Uterus (tissue), 3 donors: ENCODE measurements at regions not wholly inside any gene's neighbourhood (a gene's known extent, or its start where the extent isn't known, plus 50 kb on each side); places are given as distances from the start of the nearest gene placed in this dataset.

Experiments used
- DNase-seq, 2 donors: peaks; one replicate each; pipeline ENCODE4 v3.0.0-alpha.2; 2019 to 2020
- H3K27ac ChIP-seq, 2 donors: fragments of 200-600 bp; sonication (generic); 1 replicate in 1 of 2; 2 replicates in 1 of 2; pipeline ENCODE4 v1.5.1; 2016 to 2018
- H3K27me3 ChIP-seq, 2 donors: fragments of 200-600 bp; sonication (generic); one replicate each; pipeline ENCODE4 v1.5.1; 2018 to 2019; ENCODE audit warnings: control low read depth in 1 of 2
- H3K36me3 ChIP-seq, 2 donors: fragments of 200-600 bp; sonication (generic); one replicate each; pipeline ENCODE4 v1.5.1; 2019; ENCODE audit warnings: control low read depth in 1 of 2
- H3K4me1 ChIP-seq, 2 donors: fragments of 200-600 bp; sonication (generic); one replicate each; pipeline ENCODE4 v1.5.1; 2018 to 2019; ENCODE audit warnings: control low read depth in 1 of 2
- H3K4me3 ChIP-seq, 2 donors: fragments of 200-600 bp; sonication (generic); 1 replicate in 1 of 2; 2 replicates in 1 of 2; pipeline ENCODE4 v1.5.1; 2018 to 2019; ENCODE audit warnings: mild to moderate bottlenecking in 1 of 2
- H3K9me3 ChIP-seq, 2 donors: fragments of 200-600 bp; sonication (generic); one replicate each; pipeline ENCODE4 v1.5.1; 2019; ENCODE audit warnings: control low read depth in 1 of 2
- CTCF ChIP-seq, 4 experiments: fragments of 200-600 bp in 2 of 4; fragments of 450-650 bp in 2 of 4; sonication (generic) in 2 of 4; IDR thresholded peaks; one replicate each; pipeline ENCODE4 v1.5.1; 2016 to 2019; ENCODE audit warnings: antibody characterized with exemption in 4 of 4, mild to moderate bottlenecking in 2 of 4, moderate library complexity in 1 of 4
- POLR2A ChIP-seq, 2 donors: fragments of 450-650 bp; IDR thresholded peaks; one replicate each; pipeline ENCODE4 v1.6.1; 2016; ENCODE audit warnings: antibody characterized with exemption in 2 of 2, mild to moderate bottlenecking in 1 of 2, moderate library complexity in 1 of 2
- intact Hi-C: fragments of 100-400 bp; cut with DNase I; formaldehyde crosslinking; loops from one replicate; pipeline ENCODE4 v1.15.1; 2023; ENCODE audit warnings: low total_unique reads
- donor health status: DM: yes; HTN: yes; CAD: no.

GRCh38 chr22:48535868-48536540, 1291.7 kb downstream of the BRD1 start:
- intact Hi-C loops: no loop called here
- no peak for DNase-seq
- Histone ChIP-seq H3K9me3 (no peaks in the 10 kb centered on the region), H3K4me1 (no peaks in the 10 kb centered on the region), H3K27ac (no peak overlapping the region), H3K27me3 (no peaks in the 10 kb centered on the region), H3K4me3 (no peak overlapping the region), H3K36me3 (no peaks in the 10 kb centered on the region)
- TF ChIP-seq POLR2A (IDR thresholded peaks at IDR 0.05) (no peak), CTCF (IDR thresholded peaks at IDR 0.05) (no peak)

GRCh38 chr22:48534395-48534958, 1293.2 kb downstream of the BRD1 start:
- H3K9me3 ChIP-seq: no peaks in the 10 kb centered on the region
- no peaks in the 10 kb centered on the region for H3K27me3 ChIP-seq
- H3K4me1 ChIP-seq: no peaks in the 10 kb centered on the region
- H3K27ac ChIP-seq: no peak overlapping the region
- TF ChIP-seq POLR2A (IDR thresholded peaks at IDR 0.05) (no peak), CTCF (IDR thresholded peaks at IDR 0.05) (no peak)
- H3K4me3 ChIP-seq: no peak overlapping the region
- H3K36me3 ChIP-seq: no peaks in the 10 kb centered on the region
- intact Hi-C loops: no loop called here
- no peak for DNase-seq

- Histone ChIP-seq H3K36me3 (no peaks in the 10 kb centered on the region), H3K27me3 (no peaks in the 10 kb centered on the region), H3K4me3 (no peak overlapping the region), H3K4me1 (no peaks in the 10 kb centered on the region), H3K9me3 (no peaks in the 10 kb centered on the region), H3K27ac (no peak overlapping the region)
- DNase-seq: no peak
- TF ChIP-seq CTCF (IDR thresholded peaks at IDR 0.05) (no peak), POLR2A (IDR thresholded peaks at IDR 0.05) (no peak)
- intact Hi-C loops: no loop called here
These were observed 1294.7 kb downstream of the BRD1 start for GRCh38 chr22:48532986-48533385.

DNA sequence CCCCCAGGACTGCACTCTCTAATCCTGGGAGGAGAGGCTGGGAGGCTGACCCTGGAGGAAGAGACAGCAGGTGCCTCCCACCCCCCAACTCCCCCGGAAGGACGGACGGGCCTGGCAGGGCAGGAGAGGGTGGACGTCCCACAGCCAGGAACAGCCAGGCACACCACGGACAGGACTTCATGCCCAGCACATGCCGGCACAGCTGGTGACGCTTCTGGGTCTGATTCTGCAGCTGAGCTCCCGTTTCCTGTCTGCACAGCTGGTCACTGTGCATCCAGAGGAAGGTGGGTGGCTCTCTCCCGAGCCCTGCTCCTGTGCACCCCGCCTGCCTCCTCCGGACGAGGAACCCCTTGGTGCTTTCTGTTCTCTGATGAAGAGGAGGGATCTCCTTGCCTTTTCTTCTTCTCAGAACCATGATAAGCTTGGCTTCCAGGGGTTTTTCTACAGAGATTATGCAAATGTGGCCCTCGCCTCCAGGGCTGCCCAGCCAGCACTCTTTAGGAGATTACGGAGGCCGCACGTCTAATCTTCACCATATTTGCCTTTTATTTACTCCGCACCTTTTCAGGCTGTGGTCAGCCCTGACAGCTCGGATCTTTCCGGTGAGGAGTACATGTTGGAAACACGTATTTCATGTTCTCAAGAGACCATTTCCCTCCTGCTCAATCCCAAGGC, 1295.8 kb downstream of the BRD1 start:
- no peak for DNase-seq
- Histone ChIP-seq H3K9me3 (no peaks in the 10 kb centered on the region), H3K27me3 (no peaks in the 10 kb centered on the region), H3K27ac (no peak overlapping the region), H3K4me1 (no peaks in the 10 kb centered on the region), H3K36me3 (no peaks in the 10 kb centered on the region), H3K4me3 (no peak overlapping the region)
- TF ChIP-seq CTCF (IDR thresholded peaks at IDR 0.05): no peak
- no peak for TF ChIP-seq POLR2A (IDR thresholded peaks at IDR 0.05)
- intact Hi-C loops: no loop called here

DNA sequence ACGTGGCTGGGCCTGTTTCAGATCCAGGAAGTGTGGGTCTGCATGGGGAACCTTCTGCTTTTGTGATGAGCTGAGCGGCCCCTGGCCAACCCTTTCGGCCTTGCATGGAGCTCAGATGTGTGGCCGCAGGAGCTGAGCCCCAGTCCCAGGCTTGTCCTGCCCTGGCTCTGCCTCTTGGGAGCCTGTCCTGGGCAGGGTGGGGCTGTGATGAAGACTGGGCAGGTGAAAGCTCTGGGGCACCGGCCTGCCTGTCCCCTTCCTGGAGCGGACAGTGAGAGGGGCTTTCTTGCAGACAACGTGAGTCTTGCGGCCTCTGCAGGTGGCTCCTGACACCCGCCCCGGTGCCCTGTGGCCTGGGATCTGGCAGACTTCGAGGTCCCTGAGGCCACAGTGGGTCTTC, 1296.6 kb downstream of the BRD1 start:
- Histone ChIP-seq H3K9me3 (no peaks in the 10 kb centered on the region), H3K27ac (no peak overlapping the region), H3K4me1 (no peaks in the 10 kb centered on the region), H3K36me3 (no peaks in the 10 kb centered on the region), H3K4me3 (no peak overlapping the region), H3K27me3 (no peaks in the 10 kb centered on the region)
- DNase-seq: no peak
- intact Hi-C loops: no loop called here
- TF ChIP-seq POLR2A (IDR thresholded peaks at IDR 0.05) (no peak), CTCF (IDR thresholded peaks at IDR 0.05) (no peak)
